Left ventricle myocardium inferior (tissue), 1 donor: ENCODE measurements at regions not wholly inside any gene's neighbourhood (a gene's known extent, or its start where the extent isn't known, plus 50 kb on each side); places are given as distances from the start of the nearest gene placed in this dataset.

ENCODE experiments used
- DNase-seq: peaks from one replicate; pipeline ENCODE4 v3.0.0-alpha.2; 2020
- H3K27ac ChIP-seq: fragments of 200-600 bp; replicated peaks from 2 replicates; pipeline ENCODE4 v1.8.0; 2021
- H3K27me3 ChIP-seq: fragments of 200-600 bp; 2 replicates; pipeline ENCODE4 v1.8.0; 2021; ENCODE audit warnings: low read depth
- H3K36me3 ChIP-seq: fragments of 200-600 bp; 2 replicates; pipeline ENCODE4 v1.8.0; 2021
- H3K4me1 ChIP-seq: fragments of 200-600 bp; 2 replicates; pipeline ENCODE4 v1.8.0; 2021
- H3K4me3 ChIP-seq: fragments of 200-600 bp; 2 replicates; pipeline ENCODE4 v1.8.0; 2021; ENCODE audit warnings: mild to moderate bottlenecking, moderate library complexity
- H3K9me3 ChIP-seq: fragments of 200-600 bp; replicated peaks from 2 replicates; pipeline ENCODE4 v1.8.0; 2021
- intact Hi-C: fragments of 100-400 bp; cut with micrococcal nuclease; formaldehyde crosslinking; loops from one replicate; pipeline ENCODE4 v1.11.0; 2022
- TF ChIP-seq, protein P1 (sequence below): fragments of 200-600 bp; IDR thresholded peaks from 2 replicates; pipeline ENCODE4 v1.8.0; 2021; ENCODE audit warnings: antibody characterized with exemption, mild to moderate bottlenecking, borderline replicate concordance
- donor health status: DM: no; HTN: yes; CAD: no; lungs with severe emphysema.

DNA sequence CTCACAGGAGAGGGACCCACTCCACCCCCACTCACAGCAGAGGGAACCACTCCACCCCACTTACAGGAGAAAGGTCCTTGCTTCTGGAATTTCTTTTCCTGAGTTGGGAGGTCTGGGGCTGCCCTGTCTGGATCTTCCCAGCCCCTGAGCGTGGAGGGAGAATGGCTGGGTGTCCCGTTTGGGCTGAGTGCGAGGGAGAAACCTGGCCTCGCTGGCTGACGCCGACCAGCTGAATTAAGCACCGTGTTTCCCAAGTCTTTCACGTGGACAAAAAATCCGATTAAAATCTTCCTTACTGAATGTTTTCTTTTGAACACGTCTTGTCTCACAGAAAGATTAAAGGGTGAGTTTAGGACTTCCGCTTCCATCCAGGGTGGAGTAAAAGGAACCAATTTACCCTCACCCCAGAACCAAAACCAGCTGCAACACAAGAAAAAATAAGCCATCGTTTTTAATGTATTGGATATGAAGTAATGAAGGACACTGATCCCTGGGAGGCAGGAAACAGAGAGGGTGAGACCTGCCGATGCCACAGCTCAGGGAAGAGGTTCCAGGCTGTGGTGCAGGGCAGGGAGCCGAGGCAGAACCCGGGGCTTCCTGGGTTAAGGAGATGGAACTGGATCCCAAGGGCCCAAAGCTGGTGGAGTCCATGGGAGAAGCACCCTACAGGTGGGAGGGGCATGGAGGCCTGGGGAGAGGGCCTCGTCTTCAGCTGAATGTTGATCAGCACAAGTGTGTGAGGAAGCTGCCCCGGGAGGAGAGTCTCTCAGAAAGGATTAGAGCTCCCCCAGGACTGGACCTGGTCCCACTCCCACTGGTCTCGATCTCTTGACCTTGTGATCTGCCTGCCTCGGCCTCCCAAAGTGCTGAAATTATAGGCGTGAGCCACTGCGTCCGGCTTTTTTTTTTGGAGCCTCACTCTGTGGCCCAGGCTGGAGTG is 60.3 kb downstream of the RTP5 start:
- Histone ChIP-seq H3K9me3 (no peaks in the 10 kb centered on the region), H3K27ac (no peak overlapping the region), H3K27me3 (peaks cover 47% of the 10 kb centered on the region), H3K36me3 (no peaks in the 10 kb centered on the region), H3K4me1 (peaks cover 8% of the 10 kb centered on the region), H3K4me3 (no peak overlapping the region)
- DNase-seq, result no peak
- TF ChIP-seq, protein P1, sequence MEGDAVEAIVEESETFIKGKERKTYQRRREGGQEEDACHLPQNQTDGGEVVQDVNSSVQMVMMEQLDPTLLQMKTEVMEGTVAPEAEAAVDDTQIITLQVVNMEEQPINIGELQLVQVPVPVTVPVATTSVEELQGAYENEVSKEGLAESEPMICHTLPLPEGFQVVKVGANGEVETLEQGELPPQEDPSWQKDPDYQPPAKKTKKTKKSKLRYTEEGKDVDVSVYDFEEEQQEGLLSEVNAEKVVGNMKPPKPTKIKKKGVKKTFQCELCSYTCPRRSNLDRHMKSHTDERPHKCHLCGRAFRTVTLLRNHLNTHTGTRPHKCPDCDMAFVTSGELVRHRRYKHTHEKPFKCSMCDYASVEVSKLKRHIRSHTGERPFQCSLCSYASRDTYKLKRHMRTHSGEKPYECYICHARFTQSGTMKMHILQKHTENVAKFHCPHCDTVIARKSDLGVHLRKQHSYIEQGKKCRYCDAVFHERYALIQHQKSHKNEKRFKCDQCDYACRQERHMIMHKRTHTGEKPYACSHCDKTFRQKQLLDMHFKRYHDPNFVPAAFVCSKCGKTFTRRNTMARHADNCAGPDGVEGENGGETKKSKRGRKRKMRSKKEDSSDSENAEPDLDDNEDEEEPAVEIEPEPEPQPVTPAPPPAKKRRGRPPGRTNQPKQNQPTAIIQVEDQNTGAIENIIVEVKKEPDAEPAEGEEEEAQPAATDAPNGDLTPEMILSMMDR, result no peak
- intact Hi-C loops, result no loop called here

GRCh38 chr2:241931084-241931975 is 61.8 kb downstream of the RTP5 start:
- no peaks in the 10 kb centered on the region for H3K36me3 ChIP-seq
- H3K27me3 ChIP-seq, result peaks cover 56% of the 10 kb centered on the region
- no peak overlapping the region for H3K27ac ChIP-seq
- no peak overlapping the region for H3K4me3 ChIP-seq
- intact Hi-C loops, result no loop called here
- TF ChIP-seq, protein P1, result no peak
- peaks cover 8% of the 10 kb centered on the region for H3K4me1 ChIP-seq
- H3K9me3 ChIP-seq, result no peaks in the 10 kb centered on the region
- no peak for DNase-seq

- DNase-seq, result no peak
- intact Hi-C loops, result no loop called here
- Histone ChIP-seq H3K9me3 (no peaks in the 10 kb centered on the region), H3K27me3 (peaks cover 61% of the 10 kb centered on the region), H3K27ac (no peak overlapping the region), H3K36me3 (no peaks in the 10 kb centered on the region), H3K4me3 (no peak overlapping the region), H3K4me1 (peaks cover 8% of the 10 kb centered on the region)
- TF ChIP-seq, protein P1, result no peak
These were observed 62.7 kb downstream of the RTP5 start for GRCh38 chr2:241931976-241932898.

- H3K9me3 ChIP-seq, result no peaks in the 10 kb centered on the region
- intact Hi-C loops, result no loop called here
- H3K4me3 ChIP-seq, result no peak overlapping the region
These were observed 63.3 kb downstream of the RTP5 start for GRCh38 chr2:241932899-241933178.

More at GRCh38 chr2:241932899-241933178, 63.3 kb downstream of the RTP5 start:
- H3K27me3 ChIP-seq, result peaks cover 63% of the 10 kb centered on the region
- H3K4me1 ChIP-seq, result peaks cover 8% of the 10 kb centered on the region
- no peak overlapping the region for H3K27ac ChIP-seq
- no peaks in the 10 kb centered on the region for H3K36me3 ChIP-seq
- DNase-seq, result no peak
- TF ChIP-seq, protein P1, result no peak
